ENCODE measurements at regions not wholly inside any gene's neighbourhood (a gene's known extent, or its start where the extent isn't known, plus 50 kb on each side); places are given as distances from the start of the nearest gene placed in this dataset.

GRCh38 chr2:180367815-180368214 is 360.7 kb upstream of the CWC22 start:
- no peak for TF ChIP-seq POLR2AphosphoS5 (IDR thresholded peaks at IDR 0.05; ENCODE audit: low read depth, low read length)
- no peak for TF ChIP-seq CTCF (IDR thresholded peaks at IDR 0.05)
